SK-N-MC (cell line): ENCODE measurements at regions not wholly inside any gene's neighbourhood (a gene's known extent, or its start where the extent isn't known, plus 50 kb on each side); places are given as distances from the start of the nearest gene placed in this dataset.

Source experiments
- DNase-seq: peaks from one replicate; pipeline ENCODE4 v3.0.0-alpha.2; 2011; ENCODE audit warnings: low read depth, low spot score
- H3K27ac ChIP-seq: fragments of 200-600 bp; sonication (generic); 2 replicates; pipeline ENCODE4 v1.5.1; 2016; ENCODE audit warnings: mixed run types
- H3K36me3 ChIP-seq: fragments of 200-600 bp; sonication (generic); 2 replicates; pipeline ENCODE4 v1.6.1; 2017; ENCODE audit warnings: antibody characterized with exemption, low read length, mixed read lengths; ENCODE audit not compliant: insufficient read depth
- H3K4me3 ChIP-seq: fragments of 200-600 bp; sonication (generic); 2 replicates; pipeline ENCODE4 v1.5.1; 2016
- H3K9ac ChIP-seq: fragments of 200-600 bp; sonication (generic); 2 replicates; pipeline ENCODE4 v1.8.0; 2017; ENCODE audit warnings: mixed run types, mixed read lengths; ENCODE audit not compliant: insufficient read length
- H3K9me3 ChIP-seq: fragments of 200-600 bp; sonication (generic); 2 replicates; pipeline ENCODE4 v1.6.1; 2017; ENCODE audit warnings: low read depth, mild to moderate bottlenecking, antibody characterized with exemption, low read length, moderate library complexity, mixed read lengths
- EZH2 ChIP-seq: fragments of 200-600 bp; sonication (generic); IDR thresholded peaks from one replicate; pipeline ENCODE4 v1.6.1; 2017; ENCODE audit warnings: antibody characterized with exemption
- FOXP2 ChIP-seq: optimal IDR thresholded peaks from 2 replicates; pipeline ENCODE3; 2011; ENCODE audit warnings: mild to moderate bottlenecking, moderate library complexity; ENCODE audit not compliant: insufficient read depth; ENCODE audit errors: extremely low read length, control extremely low read depth
- POLR2AphosphoS5 ChIP-seq: IDR thresholded peaks from 2 replicates; pipeline ENCODE4 v1.6.1; 2012; ENCODE audit warnings: mild to moderate bottlenecking, low read depth, low read length, borderline replicate concordance

DNA sequence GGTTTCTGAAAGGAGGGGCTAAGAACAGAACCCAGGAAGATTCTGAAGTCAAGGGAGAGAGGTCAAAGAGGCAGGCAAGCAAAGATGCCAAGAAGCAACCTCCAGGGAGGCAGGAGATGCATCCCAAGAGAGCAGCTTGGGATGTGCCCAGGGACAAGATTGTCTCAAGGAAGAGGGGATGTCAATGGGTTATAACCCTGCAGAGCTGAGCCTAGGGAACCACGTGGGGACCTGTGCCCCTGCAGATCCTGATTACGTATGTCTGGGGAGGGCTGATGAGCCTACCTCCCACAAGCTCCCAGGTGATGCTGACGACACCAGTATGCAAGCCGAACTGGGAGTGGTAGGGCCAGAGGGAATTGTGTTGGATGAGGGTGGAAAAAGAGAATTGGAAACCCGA lies 70.9 kb upstream of the IRS2 start:
- no peaks in the 10 kb centered on the region for H3K36me3 ChIP-seq
- H3K9me3 ChIP-seq, result no peaks in the 10 kb centered on the region
- no peak for DNase-seq
- H3K9ac ChIP-seq, result no peak overlapping the region
- TF ChIP-seq EZH2 (no peak), POLR2AphosphoS5 (no peak), FOXP2 (no peak)
- H3K4me3 ChIP-seq, result no peak overlapping the region
- H3K27ac ChIP-seq, result no peak overlapping the region

DNA sequence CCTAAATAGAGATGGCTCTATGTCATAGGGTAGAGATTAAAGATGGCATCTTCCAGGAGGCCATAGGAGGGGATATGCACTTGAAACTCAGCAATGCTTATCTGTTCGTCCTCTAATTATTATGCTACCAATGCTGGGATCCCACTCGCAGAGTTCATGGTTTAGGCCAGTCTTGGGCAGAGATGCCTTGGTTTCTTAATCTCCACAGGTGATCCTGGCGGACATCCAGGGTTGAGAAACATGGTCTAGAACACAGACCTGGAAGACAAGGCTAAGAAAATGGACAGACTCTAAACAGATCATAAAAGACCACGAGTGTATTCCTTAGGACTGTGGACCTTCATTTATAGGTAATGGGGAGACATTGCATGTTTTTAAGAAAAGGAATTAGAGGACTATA lies 70.0 kb upstream of the IRS2 start:
- Histone ChIP-seq H3K4me3 (no peak overlapping the region), H3K36me3 (no peaks in the 10 kb centered on the region), H3K27ac (no peak overlapping the region), H3K9ac (no peak overlapping the region), H3K9me3 (no peaks in the 10 kb centered on the region)
- TF ChIP-seq POLR2AphosphoS5, result no peak
- no peak for TF ChIP-seq EZH2
- no peak for TF ChIP-seq FOXP2
- DNase-seq, result no peak

DNA sequence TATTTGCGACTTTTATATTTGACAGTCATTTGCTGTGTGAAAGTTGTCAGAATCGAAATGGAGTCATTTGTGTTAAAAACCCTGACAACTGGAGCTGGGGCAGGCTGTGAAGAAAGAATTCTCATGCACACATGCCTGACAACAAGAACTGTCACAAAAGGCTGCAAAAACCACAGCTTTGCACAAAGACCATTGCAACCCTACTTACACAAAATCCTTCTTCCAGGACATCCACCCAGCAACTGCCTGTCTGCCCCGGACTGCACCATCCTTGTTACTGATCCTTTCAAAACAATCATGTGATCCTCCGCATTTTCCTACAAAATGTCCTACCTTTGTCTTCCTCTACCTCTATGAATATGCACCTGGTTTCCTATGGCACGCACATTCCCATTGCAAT lies 66.8 kb upstream of the IRS2 start:
- TF ChIP-seq EZH2 (no peak), FOXP2 (no peak)
- Histone ChIP-seq H3K9ac (no peak overlapping the region), H3K27ac (no peak overlapping the region), H3K4me3 (no peak overlapping the region), H3K9me3 (no peaks in the 10 kb centered on the region), H3K36me3 (no peaks in the 10 kb centered on the region)
- no peak for DNase-seq

DNA sequence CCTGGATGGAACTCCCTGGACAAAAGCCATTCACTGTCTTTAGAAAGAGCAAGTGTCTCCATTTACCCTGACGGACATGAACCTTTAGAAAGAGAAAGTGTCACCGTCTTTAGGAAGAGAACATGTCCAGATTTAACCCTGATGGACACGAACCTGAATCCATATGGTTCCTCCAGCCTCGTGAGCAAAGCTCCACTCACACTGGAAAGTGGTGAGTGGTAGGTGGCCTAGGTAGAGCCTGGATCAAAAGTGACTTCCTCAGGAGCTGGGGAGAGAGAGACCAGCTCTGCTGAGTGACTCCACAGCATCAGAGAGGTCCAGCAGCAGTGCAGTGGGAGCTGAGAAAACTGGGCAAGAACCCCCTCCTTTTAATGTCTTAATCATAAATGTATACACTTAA lies 59.8 kb upstream of the IRS2 start:
- Histone ChIP-seq H3K9me3 (no peaks in the 10 kb centered on the region), H3K36me3 (no peaks in the 10 kb centered on the region), H3K4me3 (no peak overlapping the region), H3K27ac (no peak overlapping the region), H3K9ac (no peak overlapping the region)
- no peak for TF ChIP-seq EZH2
- no peak for TF ChIP-seq FOXP2
- TF ChIP-seq POLR2AphosphoS5, result no peak
- DNase-seq, result no peak

DNA sequence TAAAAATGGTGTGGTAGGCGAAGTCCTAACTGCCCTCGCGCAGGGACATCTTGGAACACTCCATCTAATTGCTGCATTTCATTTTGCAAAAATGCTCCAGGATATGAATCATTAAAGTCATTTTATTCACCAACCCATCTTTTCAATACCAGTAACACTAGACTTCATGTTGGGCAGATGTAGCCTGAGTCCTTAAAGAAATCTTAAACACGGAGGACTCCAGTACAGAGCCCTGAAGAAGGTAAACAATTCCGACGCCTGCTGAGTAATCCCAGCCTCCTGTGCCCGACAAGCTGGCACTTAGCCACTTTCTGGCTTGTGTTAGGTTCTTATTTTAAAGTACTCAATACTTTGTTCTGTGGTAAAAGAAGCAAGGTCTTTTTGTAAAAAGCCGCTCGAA lies 58.0 kb upstream of the IRS2 start:
- Histone ChIP-seq H3K9me3 (no peaks in the 10 kb centered on the region), H3K9ac (no peak overlapping the region), H3K27ac (no peak overlapping the region), H3K4me3 (no peak overlapping the region), H3K36me3 (no peaks in the 10 kb centered on the region)
- no peak for DNase-seq
- TF ChIP-seq FOXP2, result no peak

DNA sequence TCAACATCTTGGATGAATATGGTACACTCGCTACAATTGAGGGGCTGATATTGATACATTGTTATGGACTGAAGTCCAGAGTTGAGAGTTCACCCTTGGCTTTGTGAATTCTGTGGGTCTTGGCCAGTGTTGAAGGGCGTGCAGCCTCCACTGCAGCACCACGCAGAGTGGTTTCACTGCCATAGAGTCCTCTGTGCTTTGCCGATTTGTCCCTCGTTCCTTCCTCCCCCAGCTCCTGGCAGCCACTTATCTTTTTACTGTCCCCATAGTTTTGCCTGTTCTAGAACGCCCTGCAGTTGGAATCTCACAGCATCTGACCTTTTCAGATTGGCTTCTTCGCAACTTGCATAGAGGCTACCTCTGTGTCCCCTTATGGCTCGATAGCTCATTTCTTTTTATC lies 57.3 kb upstream of the IRS2 start:
- H3K9ac ChIP-seq, result no peak overlapping the region
- DNase-seq, result no peak
- H3K9me3 ChIP-seq, result no peaks in the 10 kb centered on the region
- H3K27ac ChIP-seq, result no peak overlapping the region
- no peaks in the 10 kb centered on the region for H3K36me3 ChIP-seq
- no peak overlapping the region for H3K4me3 ChIP-seq
- no peak for TF ChIP-seq FOXP2
- no peak for TF ChIP-seq POLR2AphosphoS5
- TF ChIP-seq EZH2, result no peak

DNA sequence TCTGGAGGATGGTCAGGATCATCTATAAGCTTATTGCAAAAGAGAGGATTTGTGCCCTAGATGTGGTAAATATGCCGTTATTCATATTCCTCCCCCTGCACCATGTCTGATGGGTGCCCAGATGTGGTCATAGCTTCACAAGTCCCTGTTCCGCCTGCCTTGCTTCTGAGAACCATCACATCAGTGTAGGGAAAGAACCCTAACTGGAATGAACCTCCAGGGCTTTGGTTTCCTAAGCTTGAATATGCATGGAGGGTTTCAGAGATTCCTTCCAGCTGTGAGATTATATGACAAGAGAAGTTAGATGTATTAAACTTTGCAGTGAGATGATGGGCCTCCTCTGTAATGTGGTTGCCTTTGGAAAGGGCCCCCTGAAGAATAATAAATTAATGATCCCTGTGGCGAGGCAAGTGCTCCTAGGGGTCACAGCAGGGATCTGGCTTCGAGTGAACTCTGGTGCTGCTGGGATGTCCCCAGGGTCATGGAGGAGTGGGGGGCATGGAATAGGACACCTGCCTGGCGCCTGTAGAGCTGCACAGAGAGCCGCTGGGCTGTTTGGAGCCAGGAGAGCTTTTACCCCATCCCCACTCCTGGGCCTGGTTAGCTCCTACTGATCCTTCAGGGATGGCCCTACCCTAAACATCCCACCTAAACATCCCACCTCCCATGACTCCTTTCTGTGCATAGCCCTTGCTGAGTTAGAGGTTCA lies 56.0 kb upstream of the IRS2 start:
- no peak overlapping the region for H3K4me3 ChIP-seq
- H3K36me3 ChIP-seq, result no peaks in the 10 kb centered on the region
- no peak for DNase-seq
- no peak overlapping the region for H3K9ac ChIP-seq
- no peak for TF ChIP-seq EZH2
- TF ChIP-seq POLR2AphosphoS5, result no peak
- no peak for TF ChIP-seq FOXP2
- H3K9me3 ChIP-seq, result no peaks in the 10 kb centered on the region
- H3K27ac ChIP-seq, result no peak overlapping the region

DNA sequence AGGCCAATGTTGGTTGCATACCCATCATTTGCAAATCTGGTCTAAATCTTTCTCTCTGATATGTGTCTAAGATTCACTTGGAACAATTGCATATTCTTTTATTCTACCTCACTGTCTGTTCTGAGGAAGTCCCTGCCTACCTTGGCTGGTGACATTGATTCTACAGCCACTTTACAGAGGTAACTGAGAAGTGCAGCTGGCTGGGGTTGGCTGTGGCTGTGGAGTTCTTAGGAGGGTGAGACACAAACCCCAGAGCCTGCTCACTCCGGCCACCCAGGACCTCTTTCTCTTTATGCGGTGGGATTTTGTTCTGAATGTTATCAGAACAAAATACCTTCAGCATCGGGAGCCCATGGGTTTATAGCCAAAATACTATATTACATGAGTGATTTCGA lies 54.5 kb upstream of the IRS2 start:
- no peak for TF ChIP-seq FOXP2
- TF ChIP-seq POLR2AphosphoS5, result no peak
- no peak for TF ChIP-seq EZH2
- Histone ChIP-seq H3K9ac (no peak overlapping the region), H3K9me3 (no peaks in the 10 kb centered on the region), H3K4me3 (no peak overlapping the region), H3K36me3 (no peaks in the 10 kb centered on the region), H3K27ac (no peak overlapping the region)
- DNase-seq, result no peak

DNA sequence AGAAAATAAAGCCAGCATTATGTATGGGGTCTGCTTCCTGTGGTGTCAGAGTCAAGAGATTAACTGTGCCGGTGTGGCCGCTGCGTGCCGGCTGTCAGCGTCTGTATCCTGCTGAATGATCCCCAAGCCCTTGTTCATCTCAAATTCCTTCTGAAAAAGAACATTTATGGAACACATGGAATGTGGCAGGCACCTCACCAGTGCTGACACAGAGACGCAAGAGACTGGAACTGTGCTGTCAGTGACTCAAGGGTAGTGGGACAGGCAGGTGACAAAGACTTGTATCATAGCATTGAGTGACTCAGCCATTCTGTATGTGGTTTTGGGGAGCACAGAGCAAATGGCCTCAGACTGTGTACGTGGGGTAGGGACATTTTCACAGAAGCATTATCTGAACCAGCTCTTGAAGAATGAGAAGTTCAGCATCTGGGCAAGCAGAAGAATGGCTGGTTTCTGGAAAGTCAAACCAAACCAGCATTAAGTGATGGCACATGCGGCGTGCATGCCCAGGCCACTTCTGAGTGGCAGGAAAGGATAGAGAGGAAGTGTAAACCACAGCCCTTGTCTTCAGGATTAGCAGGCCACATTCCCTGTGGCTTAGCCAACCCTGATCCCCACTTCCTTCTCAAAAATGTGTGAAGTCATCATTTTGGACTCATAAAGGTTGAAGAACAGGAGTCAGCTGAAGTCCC lies 54.0 kb upstream of the IRS2 start:
- Histone ChIP-seq H3K9ac (no peak overlapping the region), H3K4me3 (no peak overlapping the region), H3K36me3 (no peaks in the 10 kb centered on the region), H3K9me3 (no peaks in the 10 kb centered on the region), H3K27ac (no peak overlapping the region)
- no peak for DNase-seq
- TF ChIP-seq FOXP2, result no peak
- no peak for TF ChIP-seq POLR2AphosphoS5
- TF ChIP-seq EZH2, result no peak
